Activated naive CD8-positive, alpha-beta T cell treated with anti-CD3 and anti-CD28 coated beads, Interleukin-2, amount 50 U/mL, for 24 hours (primary cell): ENCODE measurements at regions not wholly inside any gene's neighbourhood (a gene's known extent, or its start where the extent isn't known, plus 50 kb on each side); places are given as distances from the start of the nearest gene placed in this dataset.
"Not testable (repeated sequence)": the region's sequence is repeated elsewhere in the genome, so short reads cannot be mapped to it uniquely, and the experiment has no call there.

Experiments
- ATAC-seq: fragments of 150-1000 bp; cut with Tn5 transposase; one replicate; pipeline ENCODE4 v1.10.0; 2021
- DNase-seq: peaks from one replicate; pipeline ENCODE4 v3.0.0; 2021
- H3K27ac Mint-ChIP-seq: one replicate; pipeline ENCODE4 v1.8.0; 2021; ENCODE audit warnings: mild to moderate bottlenecking, mixed read lengths
- H3K27me3 Mint-ChIP-seq: one replicate; pipeline ENCODE4 v1.8.0; 2021; ENCODE audit warnings: mixed read lengths
- H3K36me3 Mint-ChIP-seq: one replicate; pipeline ENCODE4 v1.8.0; 2021; ENCODE audit warnings: low read depth, mixed read lengths
- H3K4me1 Mint-ChIP-seq: one replicate; pipeline ENCODE4 v1.8.0; 2021; ENCODE audit warnings: mixed read lengths
- H3K4me3 Mint-ChIP-seq: one replicate; pipeline ENCODE4 v1.8.0; 2021; ENCODE audit warnings: mild to moderate bottlenecking, moderate library complexity, mixed read lengths
- H3K9me3 Mint-ChIP-seq: one replicate; pipeline ENCODE4 v1.8.0; 2021; ENCODE audit warnings: mixed read lengths

DNA sequence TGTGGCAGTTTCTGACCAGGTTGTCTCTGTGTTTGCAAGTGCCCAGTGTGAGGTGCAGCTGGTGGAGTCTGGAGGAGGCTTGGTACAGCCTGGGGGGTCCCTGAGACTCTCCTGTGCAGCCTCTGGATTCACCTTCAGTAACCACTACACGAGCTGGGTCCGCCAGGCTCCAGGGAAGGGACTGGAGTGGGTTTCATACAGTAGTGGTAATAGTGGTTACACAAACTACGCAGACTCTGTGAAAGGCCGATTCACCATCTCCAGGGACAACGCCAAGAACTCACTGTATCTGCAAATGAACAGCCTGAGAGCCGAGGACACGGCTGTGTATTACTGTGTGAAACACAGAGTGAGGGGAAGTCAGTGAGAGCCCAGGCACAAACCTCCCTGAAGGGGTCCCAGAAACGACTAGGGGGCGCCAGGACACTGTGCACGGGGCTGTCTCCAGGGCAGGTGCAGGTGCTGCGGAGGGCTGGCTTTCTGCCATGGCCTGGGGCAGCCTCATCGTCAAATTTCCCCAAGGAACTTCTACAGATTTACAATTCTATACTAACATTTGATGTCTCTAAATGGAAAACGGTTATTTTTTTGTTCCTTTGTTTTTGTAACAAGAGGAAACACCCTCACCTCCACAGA lies 187.0 kb upstream of the TP53TG3D start:
- DNase-seq, result peak; percentile 36

GRCh38 chr16:32071586-32071985 lies 181.5 kb upstream of the TP53TG3D start:
- H3K9me3 Mint-ChIP-seq, H3K4me1 Mint-ChIP-seq, H3K4me3 Mint-ChIP-seq, H3K27me3 Mint-ChIP-seq, DNase-seq, H3K27ac Mint-ChIP-seq, ATAC-seq, H3K36me3 Mint-ChIP-seq: not testable (repeated sequence)

More for the DNA sequence above, 187.0 kb upstream of the TP53TG3D start:
- ATAC-seq, H3K27ac Mint-ChIP-seq, H3K27me3 Mint-ChIP-seq, H3K36me3 Mint-ChIP-seq, H3K4me3 Mint-ChIP-seq, H3K9me3 Mint-ChIP-seq, H3K4me1 Mint-ChIP-seq: not testable (repeated sequence)

GRCh38 chr16:32083891-32084290 lies 169.2 kb upstream of the TP53TG3D start:
- H3K4me3 Mint-ChIP-seq, H3K36me3 Mint-ChIP-seq: not testable (repeated sequence)

DNA sequence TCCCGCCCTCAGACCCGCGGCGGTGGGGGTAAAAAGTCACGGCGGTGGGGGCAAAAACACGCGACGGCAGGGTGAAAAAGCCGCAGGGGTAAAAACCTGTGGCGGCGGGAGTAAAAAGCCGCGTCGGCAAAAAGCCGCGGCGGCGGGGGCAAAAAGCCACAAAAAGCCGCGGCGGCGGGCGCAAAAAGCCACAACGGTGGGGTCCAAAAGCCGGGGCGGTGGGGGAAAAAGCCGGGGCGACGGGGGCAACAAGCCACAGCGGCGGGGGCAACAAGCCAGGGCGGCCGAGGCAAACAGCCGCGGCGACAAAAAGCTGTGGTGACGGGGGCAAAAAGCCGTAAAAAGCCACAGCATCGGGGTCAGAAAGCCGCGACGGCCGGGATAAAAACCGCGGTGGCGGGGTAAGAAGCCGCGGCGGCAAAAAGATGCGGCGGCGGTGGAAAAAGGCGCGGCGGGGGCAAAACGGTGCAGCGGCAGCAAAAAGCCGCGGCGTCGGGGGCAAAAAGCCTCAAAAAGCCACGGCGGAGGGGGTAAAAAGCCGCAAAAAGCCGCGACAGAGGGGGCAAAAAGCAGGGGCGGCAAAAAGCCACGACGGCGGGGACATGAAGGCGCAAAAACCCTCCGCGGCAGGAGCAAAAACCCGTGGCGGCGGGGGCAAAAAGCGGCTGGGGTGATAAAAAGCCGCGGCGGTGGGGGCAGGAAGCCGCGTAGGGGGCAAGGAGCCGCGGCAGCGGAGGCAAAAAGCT lies 168.3 kb upstream of the TP53TG3D start:
- H3K36me3 Mint-ChIP-seq, H3K4me3 Mint-ChIP-seq, ATAC-seq, H3K27ac Mint-ChIP-seq, H3K4me1 Mint-ChIP-seq, H3K9me3 Mint-ChIP-seq, H3K27me3 Mint-ChIP-seq: not testable (repeated sequence)
- peak; percentile 2 for DNase-seq

More at GRCh38 chr16:32083891-32084290, 169.2 kb upstream of the TP53TG3D start:
- not testable (repeated sequence) for H3K4me1 Mint-ChIP-seq, ATAC-seq, DNase-seq, H3K27me3 Mint-ChIP-seq, H3K27ac Mint-ChIP-seq, H3K9me3 Mint-ChIP-seq

DNA sequence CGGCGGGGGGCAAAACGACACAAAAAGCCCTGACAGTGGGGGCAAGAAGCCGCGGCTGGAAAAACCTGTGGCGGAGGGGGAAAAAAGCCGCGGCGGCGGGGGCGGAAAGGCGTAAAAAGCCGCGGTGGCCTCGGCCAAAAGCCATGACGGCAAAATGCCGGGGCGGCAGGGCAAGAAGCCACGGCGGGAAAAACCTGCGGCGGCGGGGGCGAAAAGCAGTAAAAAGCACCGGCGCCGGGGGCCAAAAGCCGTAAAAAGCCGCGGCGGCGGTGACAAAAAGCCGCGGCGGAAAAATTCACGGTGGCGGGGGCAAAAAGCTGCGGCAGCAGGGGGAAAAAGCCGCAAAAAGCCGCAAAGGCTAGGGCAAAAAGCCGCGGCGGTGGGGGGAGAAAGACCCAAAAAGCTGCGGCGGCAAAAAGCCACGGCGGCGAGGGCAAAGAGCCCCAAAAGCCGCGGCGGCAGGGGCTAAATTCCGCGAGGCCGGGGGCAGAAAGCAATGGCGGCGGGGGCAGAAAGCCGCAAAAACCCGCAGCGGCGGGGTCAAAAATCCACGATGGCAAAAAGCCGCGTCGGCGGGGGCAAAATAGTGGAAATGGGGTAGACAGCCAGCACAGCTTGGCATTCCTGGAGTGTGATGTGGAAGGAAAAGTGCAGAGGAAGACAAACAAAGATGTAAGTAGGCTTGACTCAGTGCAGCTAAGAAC lies 167.5 kb upstream of the TP53TG3D start:
- not testable (repeated sequence) for ATAC-seq, H3K4me3 Mint-ChIP-seq, H3K9me3 Mint-ChIP-seq, H3K4me1 Mint-ChIP-seq, H3K36me3 Mint-ChIP-seq, H3K27ac Mint-ChIP-seq, H3K27me3 Mint-ChIP-seq
- DNase-seq, result peak; percentile 48

GRCh38 chr16:32115562-32115961 lies 137.5 kb upstream of the TP53TG3D start:
- not testable (repeated sequence) for H3K4me1 Mint-ChIP-seq, H3K36me3 Mint-ChIP-seq, H3K9me3 Mint-ChIP-seq, ATAC-seq, H3K27ac Mint-ChIP-seq, H3K27me3 Mint-ChIP-seq, H3K4me3 Mint-ChIP-seq
- peak; percentile 1 for DNase-seq

GRCh38 chr16:32116080-32116479 lies 137.0 kb upstream of the TP53TG3D start:
- no peaks in the 10 kb centered on the region for H3K9me3 Mint-ChIP-seq
- H3K27me3 Mint-ChIP-seq, result peaks cover 4% of the 10 kb centered on the region
- no peaks in the 10 kb centered on the region for H3K36me3 Mint-ChIP-seq
- H3K4me3 Mint-ChIP-seq, result no peak overlapping the region
- ATAC-seq, result no peak
- no peaks in the 10 kb centered on the region for H3K4me1 Mint-ChIP-seq
- DNase-seq, result peak; percentile 14
- no peak overlapping the region for H3K27ac Mint-ChIP-seq

DNA sequence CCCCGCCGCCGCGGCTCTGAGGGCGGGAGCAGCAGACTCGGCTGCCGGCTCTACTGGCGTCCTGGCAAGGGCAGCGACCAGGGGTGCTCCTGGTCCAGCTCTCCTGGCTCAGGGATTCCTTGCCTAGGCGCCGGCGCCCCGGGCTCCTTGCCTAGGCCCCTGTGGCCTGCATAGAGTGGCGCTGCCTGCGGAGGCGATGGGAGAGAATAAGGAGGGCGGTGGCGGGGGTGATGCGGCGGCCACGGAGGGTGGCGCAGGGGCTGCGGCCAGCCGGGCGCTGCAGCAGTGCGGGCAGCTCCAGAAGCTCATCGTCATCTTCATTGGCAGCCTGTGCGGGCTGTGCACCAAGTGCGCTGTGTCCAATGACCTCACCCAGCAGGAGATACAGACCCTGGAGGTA lies 136.6 kb upstream of the TP53TG3D start:
- H3K4me3 Mint-ChIP-seq, ATAC-seq, H3K9me3 Mint-ChIP-seq, H3K27me3 Mint-ChIP-seq, H3K36me3 Mint-ChIP-seq, H3K4me1 Mint-ChIP-seq, H3K27ac Mint-ChIP-seq, DNase-seq: not testable (repeated sequence)

- not testable (repeated sequence) for H3K27me3 Mint-ChIP-seq, ATAC-seq, H3K4me1 Mint-ChIP-seq, H3K4me3 Mint-ChIP-seq, H3K27ac Mint-ChIP-seq, DNase-seq, H3K9me3 Mint-ChIP-seq, H3K36me3 Mint-ChIP-seq
These were observed 132.7 kb upstream of the TP53TG3D start for GRCh38 chr16:32120372-32120771.

- not testable (repeated sequence) for H3K27me3 Mint-ChIP-seq, H3K36me3 Mint-ChIP-seq, H3K4me1 Mint-ChIP-seq, H3K27ac Mint-ChIP-seq, ATAC-seq, H3K4me3 Mint-ChIP-seq, H3K9me3 Mint-ChIP-seq, DNase-seq
These were observed 132.3 kb upstream of the TP53TG3D start for GRCh38 chr16:32120779-32121178.

GRCh38 chr16:32121273-32121900 lies 131.7 kb upstream of the TP53TG3D start:
- not testable (repeated sequence) for ATAC-seq, H3K9me3 Mint-ChIP-seq

DNA sequence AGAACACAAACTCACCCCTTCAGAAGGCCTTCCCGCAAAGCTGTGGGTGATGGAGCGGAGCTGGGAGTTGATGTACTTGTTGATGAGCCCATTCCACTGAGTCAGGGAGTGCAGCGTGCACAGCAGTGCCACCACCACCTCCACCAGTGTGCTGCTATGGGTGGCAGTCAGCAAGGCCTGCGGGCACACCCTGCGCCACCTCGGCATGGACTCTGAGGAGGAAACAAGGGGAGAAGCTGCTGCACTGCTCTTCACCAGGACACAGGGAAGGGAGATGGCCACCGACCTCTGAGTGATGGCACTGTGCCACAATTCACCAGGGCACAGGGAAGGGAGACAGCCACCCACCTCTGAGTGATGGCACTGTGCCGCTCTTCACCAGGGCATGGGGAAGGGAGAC lies 100.7 kb upstream of the TP53TG3D start:
- H3K9me3 Mint-ChIP-seq, H3K4me1 Mint-ChIP-seq, H3K4me3 Mint-ChIP-seq, H3K27me3 Mint-ChIP-seq, ATAC-seq, H3K27ac Mint-ChIP-seq, H3K36me3 Mint-ChIP-seq, DNase-seq: not testable (repeated sequence)

More at GRCh38 chr16:32121273-32121900, 131.7 kb upstream of the TP53TG3D start:
- DNase-seq, H3K4me3 Mint-ChIP-seq, H3K36me3 Mint-ChIP-seq, H3K27ac Mint-ChIP-seq, H3K4me1 Mint-ChIP-seq, H3K27me3 Mint-ChIP-seq: not testable (repeated sequence)

DNA sequence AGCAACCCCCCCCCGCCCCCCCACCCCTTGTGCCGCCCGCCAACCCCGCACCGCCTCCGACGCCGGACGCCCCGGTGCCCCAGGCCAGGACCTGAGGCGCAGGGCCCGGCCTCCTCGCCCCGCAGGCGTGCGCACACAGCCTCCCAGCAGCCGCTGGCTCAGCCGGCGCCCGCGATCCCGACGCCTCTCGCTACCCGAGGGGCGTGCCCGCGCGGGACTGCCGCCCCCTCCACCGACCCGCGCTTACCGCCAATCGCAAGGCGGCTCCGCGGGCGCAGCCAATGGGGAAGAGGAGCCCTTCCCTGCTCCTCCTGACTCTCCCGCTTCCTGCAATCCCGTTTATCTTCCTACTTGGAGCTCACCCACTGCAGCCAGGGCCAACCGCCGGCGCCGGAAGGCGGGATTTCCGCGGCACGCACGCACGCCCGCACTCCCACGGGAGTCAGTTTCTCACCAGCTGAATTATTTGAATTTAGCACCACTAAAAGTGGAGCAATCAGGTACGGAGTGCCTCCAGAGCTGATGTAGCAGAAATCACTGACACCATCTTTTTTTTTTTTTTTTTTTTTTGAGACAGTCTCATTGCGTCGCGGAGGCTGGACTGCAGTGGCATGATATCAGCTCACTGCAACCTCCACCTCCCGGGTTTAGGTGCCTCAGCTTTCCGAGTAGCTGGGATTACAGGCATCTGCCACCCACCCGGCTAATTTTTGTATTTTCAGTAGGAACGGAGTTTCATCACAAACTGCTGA lies 65.0 kb upstream of the TP53TG3D start:
- not testable (repeated sequence) for H3K4me3 Mint-ChIP-seq, H3K27me3 Mint-ChIP-seq, DNase-seq, H3K27ac Mint-ChIP-seq, H3K4me1 Mint-ChIP-seq, H3K9me3 Mint-ChIP-seq, H3K36me3 Mint-ChIP-seq
- ATAC-seq, result peak; percentile 46

DNA sequence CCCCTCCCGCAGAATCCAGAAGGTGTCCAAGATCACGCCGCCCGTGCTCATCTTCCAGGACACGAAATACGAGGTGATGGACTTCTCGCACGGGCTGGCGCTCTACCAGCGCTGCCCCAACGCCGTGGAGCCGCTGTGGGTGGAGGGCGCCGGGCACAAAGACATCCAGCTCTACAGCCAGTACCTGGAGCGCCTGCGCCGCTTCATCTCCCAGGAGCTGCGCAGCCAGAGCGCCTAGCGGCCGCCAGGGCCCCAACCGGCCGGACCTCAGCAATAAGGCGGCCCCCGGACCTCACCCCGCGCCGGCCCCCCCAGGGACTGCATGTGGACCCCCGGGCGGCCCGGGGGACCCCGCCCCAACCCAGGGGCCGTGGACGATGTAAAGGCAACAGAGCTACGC lies 50.5 kb upstream of the TP53TG3D start:
- not testable (repeated sequence) for H3K9me3 Mint-ChIP-seq, ATAC-seq, H3K4me1 Mint-ChIP-seq, H3K4me3 Mint-ChIP-seq, H3K27ac Mint-ChIP-seq, H3K27me3 Mint-ChIP-seq, DNase-seq, H3K36me3 Mint-ChIP-seq
